SK-N-SH (cell line): ENCODE measurements at regions not wholly inside any gene's neighbourhood (a gene's known extent, or its start where the extent isn't known, plus 50 kb on each side); places are given as distances from the start of the nearest gene placed in this dataset.

ENCODE experiments used
- CTCF ChIA-PET: fragments of 300-600, 350-600 bp; formaldehyde crosslinking; extraction: SDS; loops from one replicate; lab custom pipeline; 2021; lab: Yijun Ruan, JAX
- POLR2A ChIA-PET: fragments of 350-600 bp; sonication (Branson Sonifier 250); formaldehyde crosslinking; extraction: SDS; loops from one replicate; lab custom pipeline; 2020; ENCODE audit warnings: antibody characterized with exemption, inconsistent platforms; lab: Yijun Ruan, JAX
- DNase-seq: peaks from one replicate; pipeline ENCODE4 v3.0.0; 2012
- H2AFZ ChIP-seq: fragments of 200-600 bp; sonication (generic); 2 replicates; pipeline ENCODE4 v1.8.1; 2016; ENCODE audit warnings: antibody characterized with exemption, mild to moderate bottlenecking, low read depth
- H3F3A ChIP-seq: fragments of 200-600 bp; sonication (generic); replicated peaks from 2 replicates; pipeline ENCODE3; 2016; ENCODE audit warnings: antibody characterized with exemption, mild to moderate bottlenecking; ENCODE audit not compliant: insufficient read depth
- H3K27ac ChIP-seq, 2 experiments: fragments of 200-500 bp in 1 of 2; fragments of 200-600 bp in 1 of 2; sonication (Bioruptor generic) in 1 of 2; sonication (generic), shearing (Covaris generic) in 1 of 2; 2 replicates each; pipeline versions ENCODE4 v1.5.1 to v1.6.1; 2014 to 2016; ENCODE audit warnings: low read depth in 2 of 2, inconsistent platforms in 1 of 2, low read length in 1 of 2, mild to moderate bottlenecking in 1 of 2, mixed read lengths in 1 of 2
- H3K27me3 ChIP-seq: fragments of 200-600 bp; sonication (generic), shearing (Covaris generic); 2 replicates; pipeline ENCODE4 v1.6.1; 2016; ENCODE audit warnings: mixed run types; ENCODE audit not compliant: insufficient read depth
- H3K36me3 ChIP-seq, 2 experiments: fragments of 200-500 bp in 1 of 2; fragments of 200-600 bp in 1 of 2; sonication (Bioruptor generic) in 1 of 2; sonication (generic) in 1 of 2; replicated peaks in 1 of 2; 2 replicates each; pipeline versions ENCODE3 to v1.5.1; 2014 to 2016; ENCODE audit warnings: low read length in 1 of 2, mild to moderate bottlenecking in 1 of 2; ENCODE audit not compliant: insufficient read depth in 2 of 2, control insufficient read depth in 1 of 2
- H3K4me1 ChIP-seq, 2 experiments: fragments of 200-500 bp in 1 of 2; fragments of 200-600 bp in 1 of 2; sonication (Bioruptor generic) in 1 of 2; sonication (generic), shearing (Covaris generic) in 1 of 2; 2 replicates each; pipeline versions ENCODE4 v1.5.1 to v1.6.1; 2014 to 2016; ENCODE audit warnings: low read depth in 1 of 2, low read length in 1 of 2, mixed run types in 1 of 2; ENCODE audit not compliant: insufficient read depth in 2 of 2, control insufficient read depth in 1 of 2
- H3K4me2 ChIP-seq: fragments of 200-600 bp; sonication (generic), shearing (Covaris generic); 2 replicates; pipeline ENCODE4 v1.6.1; 2017; ENCODE audit warnings: mixed run types
- H3K4me3 ChIP-seq, 2 experiments: fragments of 200-500 bp in 1 of 2; fragments of 200-600 bp in 1 of 2; sonication (Bioruptor generic) in 1 of 2; sonication (generic), shearing (Covaris generic) in 1 of 2; 2 replicates each; pipeline versions ENCODE4 v1.5.1 to v1.8.1; 2014 to 2016; ENCODE audit warnings: low read depth in 2 of 2, inconsistent platforms in 1 of 2, low read length in 1 of 2, mild to moderate bottlenecking in 1 of 2, mixed read lengths in 1 of 2, moderate library complexity in 1 of 2
- H3K79me2 ChIP-seq: fragments of 200-600 bp; sonication (generic); 2 replicates; pipeline ENCODE4 v1.8.1; 2017; ENCODE audit warnings: mild to moderate bottlenecking; ENCODE audit not compliant: insufficient read depth
- H3K9ac ChIP-seq: fragments of 200-600 bp; sonication (generic); 2 replicates; pipeline ENCODE4 v1.6.1; 2017; ENCODE audit warnings: mixed run types
- H3K9me2 ChIP-seq: fragments of 200-600 bp; sonication (generic); 2 replicates; pipeline ENCODE4 v1.6.1; 2017; ENCODE audit warnings: mixed run types
- H3K9me3 ChIP-seq: fragments of 200-600 bp; sonication (generic); 2 replicates; pipeline ENCODE4 v1.6.1; 2017; ENCODE audit warnings: mixed run types, mild to moderate bottlenecking, moderate library complexity
- H4K20me1 ChIP-seq: fragments of 200-600 bp; sonication (generic); 2 replicates; pipeline ENCODE4 v1.6.1; 2017; ENCODE audit warnings: mild to moderate bottlenecking, mixed run types; ENCODE audit not compliant: insufficient read depth
- ELF1 ChIP-seq: IDR thresholded peaks from 2 replicates; pipeline ENCODE4 v1.4.0; 2012
- FOSL2 ChIP-seq: IDR thresholded peaks from 2 replicates; pipeline ENCODE4 v1.4.0; 2012; ENCODE audit warnings: low read depth, mild to moderate bottlenecking, moderate library complexity, borderline replicate concordance
- FOXJ3 ChIP-seq: sonication (generic); formaldehyde crosslinking; IDR thresholded peaks from 2 replicates; pipeline ENCODE4 v1.5.1; 2020; ENCODE audit warnings: mild to moderate bottlenecking, missing genetic modification reagents
- GABPA ChIP-seq: IDR thresholded peaks from 2 replicates; pipeline ENCODE4 v1.4.0; 2012; ENCODE audit warnings: low read depth, mild to moderate bottlenecking
- GATA2 ChIP-seq: sonication (generic); formaldehyde crosslinking; IDR thresholded peaks from 2 replicates; pipeline ENCODE4 v1.5.0; 2020; ENCODE audit warnings: mild to moderate bottlenecking, missing genetic modification reagents
- IRF3 ChIP-seq: fragments of 150-350 bp; IDR thresholded peaks from 2 replicates; pipeline ENCODE4 v1.6.1; 2016; ENCODE audit warnings: mild to moderate bottlenecking, low read depth, low read length
- MAX ChIP-seq: IDR thresholded peaks from 2 replicates; pipeline ENCODE4 v1.4.0; 2012; ENCODE audit warnings: low read depth
- MXI1 ChIP-seq: IDR thresholded peaks from 2 replicates; pipeline ENCODE4 v1.6.1; 2012; ENCODE audit warnings: mild to moderate bottlenecking, low read depth, low read length, improper control_type of control experiment
- POLR2AphosphoS5 ChIP-seq: IDR thresholded peaks from 2 replicates; pipeline ENCODE4 v1.6.1; 2012; ENCODE audit warnings: low read depth, low read length
- RAD21 ChIP-seq: IDR thresholded peaks from 2 replicates; pipeline ENCODE4 v1.6.1; 2012; ENCODE audit warnings: mild to moderate bottlenecking, low read length
- RCOR1 ChIP-seq: fragments of 150-350 bp; IDR thresholded peaks from 2 replicates; pipeline ENCODE4 v1.6.1; 2017; ENCODE audit warnings: antibody characterized with exemption, low read length
- REST ChIP-seq: IDR thresholded peaks from 2 replicates; pipeline ENCODE4 v1.6.1; 2012; ENCODE audit warnings: mild to moderate bottlenecking, low read depth, low read length, moderate library complexity
- RXRA ChIP-seq: IDR thresholded peaks from 2 replicates; pipeline ENCODE4 v1.4.0; 2012; ENCODE audit warnings: low read depth, mild to moderate bottlenecking, borderline replicate concordance
- SIN3A ChIP-seq: IDR thresholded peaks from 2 replicates; pipeline ENCODE4 v1.6.1; 2012; ENCODE audit warnings: low read depth, mild to moderate bottlenecking, low read length, moderate library complexity, borderline replicate concordance
- TAF1 ChIP-seq: IDR thresholded peaks from 2 replicates; pipeline ENCODE4 v1.6.1; 2012; ENCODE audit warnings: low read depth, mild to moderate bottlenecking, low read length, moderate library complexity, borderline replicate concordance
- WGBS: methylation state at CpG from one replicate; pipeline ENCODE4 v1.1.6; 2017; ENCODE audit warnings: low lambda C conversion rate; 5-methylcytosine and 5-hydroxymethylcytosine counted together

- no peak for TF ChIP-seq RCOR1
- no peak for TF ChIP-seq IRF3
- no peak for TF ChIP-seq POLR2AphosphoS5
- TF ChIP-seq TAF1, result no peak
- TF ChIP-seq MXI1, result no peak
- TF ChIP-seq SIN3A, result no peak
- no peak for TF ChIP-seq GATA2 (CRISPR knock-in tag)
- no peak for TF ChIP-seq MAX
- TF ChIP-seq RXRA, result no peak
- no peak for TF ChIP-seq FOXJ3 (CRISPR knock-in tag)
- no peak for TF ChIP-seq GABPA
- TF ChIP-seq RAD21, result no peak
- no peak for TF ChIP-seq REST
- no peak for TF ChIP-seq ELF1
- TF ChIP-seq FOSL2, result no peak
- TF ChIP-seq, all 33 proteins: peak for 0
Measured at GRCh38 chr9:135415586-135415985, 64.0 kb upstream of the PPP1R26 start.

More at GRCh38 chr9:135415586-135415985, 64.0 kb upstream of the PPP1R26 start:
- Histone ChIP-seq H3K4me1 (no peaks in the 10 kb centered on the region; a peak in 1 of 4 replicates), H4K20me1 (no peaks in the 10 kb centered on the region), H2AFZ (no peak overlapping the region), H3K4me2 (no peak overlapping the region), H3K9ac (no peak overlapping the region), H3K36me3 (no peaks in the 10 kb centered on the region), H3K27ac (no peak overlapping the region), H3K9me3 (no peaks in the 10 kb centered on the region), H3K79me2 (no peaks in the 10 kb centered on the region), H3K4me3 (no peak overlapping the region), H3K9me2 (no peaks in the 10 kb centered on the region), H3K27me3 (no peaks in the 10 kb centered on the region), H3F3A (no peaks in the 10 kb centered on the region)
- 37% methylated on average over 9 of the region's 10 CpGs for WGBS
- DNase-seq, result no peak
- CTCF ChIA-PET, result interaction anchor here (0.9 to 11.2 kb wide), 5 partner anchors 40 to 637 kb away, joined by 3 to 290 read pairs (median 3); partner anchors contain the start of gene OLFM1
- POLR2A ChIA-PET, result no interaction called here
